ENCODE measurements at regions not wholly inside any gene's neighbourhood (a gene's known extent, or its start where the extent isn't known, plus 50 kb on each side); places are given as distances from the start of the nearest gene placed in this dataset.

GRCh38 chr9:7901621-7902020 lies 102.0 kb upstream of the DMAC1 start:
- Mint-ChIP-seq H3K27me3 (peaks cover 2% of the 10 kb centered on the region), H3K27ac (no peak overlapping the region), H3K4me1 (no peaks in the 10 kb centered on the region), H3K9me3 (no peaks in the 10 kb centered on the region), H3K36me3 (peaks cover 5% of the 10 kb centered on the region), H3K4me3 (no peak overlapping the region)

GRCh38 chr9:7900541-7900940 lies 101.0 kb upstream of the DMAC1 start:
- no peaks in the 10 kb centered on the region for H3K9me3 Mint-ChIP-seq
- no peak overlapping the region for H3K27ac Mint-ChIP-seq
- peaks cover 5% of the 10 kb centered on the region for H3K36me3 Mint-ChIP-seq
- H3K27me3 Mint-ChIP-seq: peaks cover 5% of the 10 kb centered on the region
- peaks cover 0 to 1% (median 0%) of the 10 kb centered on the region in 3 donors for H3K4me1 Mint-ChIP-seq
- no peak overlapping the region for H3K4me3 Mint-ChIP-seq

GRCh38 chr9:7899753-7900152 lies 100.2 kb upstream of the DMAC1 start:
- H3K27ac Mint-ChIP-seq: no peak overlapping the region
- H3K27me3 Mint-ChIP-seq: peaks cover 5% of the 10 kb centered on the region
- peaks cover 5% of the 10 kb centered on the region for H3K36me3 Mint-ChIP-seq
- peaks cover 0 to 1% (median 0%) of the 10 kb centered on the region in 3 donors for H3K4me1 Mint-ChIP-seq
- no peak overlapping the region for H3K4me3 Mint-ChIP-seq
- no peaks in the 10 kb centered on the region for H3K9me3 Mint-ChIP-seq

GRCh38 chr9:7894231-7894630 lies 94.7 kb upstream of the DMAC1 start:
- no peak overlapping the region for H3K27ac Mint-ChIP-seq
- peaks cover 4 to 8% (median 5%) of the 10 kb centered on the region in 3 donors for H3K9me3 Mint-ChIP-seq
- H3K4me1 Mint-ChIP-seq: peaks cover 0 to 1% (median 0%) of the 10 kb centered on the region in 3 donors
- no peak overlapping the region for H3K4me3 Mint-ChIP-seq
- peaks cover 5% of the 10 kb centered on the region for H3K27me3 Mint-ChIP-seq
- H3K36me3 Mint-ChIP-seq: peaks cover 2% of the 10 kb centered on the region

GRCh38 chr9:7892975-7893374 lies 93.4 kb upstream of the DMAC1 start:
- H3K4me3 Mint-ChIP-seq: peak overlapping the region in 1 of 4 donors; percentile 31
- peaks cover 5% of the 10 kb centered on the region for H3K27me3 Mint-ChIP-seq
- H3K4me1 Mint-ChIP-seq: peaks cover 0 to 1% (median 0%) of the 10 kb centered on the region in 3 donors
- H3K27ac Mint-ChIP-seq: no peak overlapping the region
- peaks cover 4 to 8% (median 5%) of the 10 kb centered on the region in 3 donors for H3K9me3 Mint-ChIP-seq
- H3K36me3 Mint-ChIP-seq: peaks cover 2% of the 10 kb centered on the region

- Mint-ChIP-seq H3K4me1 (peaks cover 1 to 9% (median 9%) of the 10 kb centered on the region in 3 donors), H3K4me3 (no peak overlapping the region), H3K36me3 (peaks cover 5% of the 10 kb centered on the region), H3K9me3 (peaks cover 8 to 15% (median 9%) of the 10 kb centered on the region in 3 donors), H3K27ac (peak overlapping the region in 1 of 3 donors; percentile 54), H3K27me3 (peaks cover 4% of the 10 kb centered on the region)
Observed at GRCh38 chr9:7879551-7880245, 80.1 kb upstream of the DMAC1 start.

- H3K27ac Mint-ChIP-seq: no peak overlapping the region
Observed at GRCh38 chr9:7871977-7872730, 72.6 kb upstream of the DMAC1 start.

GRCh38 chr9:7869340-7869739 lies 69.8 kb upstream of the DMAC1 start:
- no peaks in the 10 kb centered on the region for H3K36me3 Mint-ChIP-seq
- peaks cover 0 to 2% (median 0%) of the 10 kb centered on the region in 3 donors for H3K9me3 Mint-ChIP-seq
- H3K27ac Mint-ChIP-seq: no peak overlapping the region
- no peak overlapping the region for H3K4me3 Mint-ChIP-seq
- no peaks in the 10 kb centered on the region for H3K27me3 Mint-ChIP-seq
- H3K4me1 Mint-ChIP-seq: peaks cover 0 to 2% (median 0%) of the 10 kb centered on the region in 3 donors

More at GRCh38 chr9:7871977-7872730, 72.6 kb upstream of the DMAC1 start:
- peaks cover 4% of the 10 kb centered on the region for H3K36me3 Mint-ChIP-seq
- peaks cover 0 to 3% (median 0%) of the 10 kb centered on the region in 3 donors for H3K4me1 Mint-ChIP-seq
- no peak overlapping the region for H3K4me3 Mint-ChIP-seq
- no peaks in the 10 kb centered on the region for H3K27me3 Mint-ChIP-seq
- H3K9me3 Mint-ChIP-seq: peaks cover 0 to 10% (median 4%) of the 10 kb centered on the region in 3 donors

GRCh38 chr9:7862170-7862569 lies 62.6 kb upstream of the DMAC1 start:
- Mint-ChIP-seq H3K36me3 (no peaks in the 10 kb centered on the region), H3K4me3 (no peak overlapping the region), H3K27me3 (peaks cover 1% of the 10 kb centered on the region), H3K27ac (no peak overlapping the region), H3K4me1 (no peaks in the 10 kb centered on the region), H3K9me3 (peaks cover 0 to 2% (median 0%) of the 10 kb centered on the region in 3 donors)

- Mint-ChIP-seq H3K4me1 (no peaks in the 10 kb centered on the region), H3K4me3 (no peak overlapping the region), H3K27me3 (peaks cover 1% of the 10 kb centered on the region), H3K27ac (no peak overlapping the region), H3K36me3 (no peaks in the 10 kb centered on the region), H3K9me3 (peaks cover 0 to 2% (median 0%) of the 10 kb centered on the region in 3 donors)
Observed at GRCh38 chr9:7861086-7861485, 61.5 kb upstream of the DMAC1 start.

- Mint-ChIP-seq H3K9me3 (peaks cover 0 to 2% (median 0%) of the 10 kb centered on the region in 3 donors), H3K4me3 (no peak overlapping the region), H3K36me3 (no peaks in the 10 kb centered on the region), H3K4me1 (no peaks in the 10 kb centered on the region), H3K27ac (no peak overlapping the region), H3K27me3 (peaks cover 1% of the 10 kb centered on the region)
Observed at GRCh38 chr9:7860335-7860709, 60.7 kb upstream of the DMAC1 start.

GRCh38 chr9:7859701-7860334 lies 60.2 kb upstream of the DMAC1 start:
- Mint-ChIP-seq H3K27me3 (peaks cover 1% of the 10 kb centered on the region), H3K27ac (no peak overlapping the region), H3K4me3 (no peak overlapping the region), H3K36me3 (no peaks in the 10 kb centered on the region), H3K9me3 (no peaks in the 10 kb centered on the region), H3K4me1 (no peaks in the 10 kb centered on the region)

- no peak overlapping the region for H3K4me3 Mint-ChIP-seq
- no peaks in the 10 kb centered on the region for H3K9me3 Mint-ChIP-seq
- H3K27me3 Mint-ChIP-seq: peaks cover 1% of the 10 kb centered on the region
Observed at GRCh38 chr9:7858166-7858565, 58.6 kb upstream of the DMAC1 start.

GRCh38 chr9:7854763-7855162 lies 55.2 kb upstream of the DMAC1 start:
- Mint-ChIP-seq H3K9me3 (no peaks in the 10 kb centered on the region), H3K36me3 (no peaks in the 10 kb centered on the region), H3K27ac (no peak overlapping the region), H3K4me1 (peaks cover 0 to 1% (median 0%) of the 10 kb centered on the region in 3 donors), H3K4me3 (no peak overlapping the region), H3K27me3 (peaks cover 1% of the 10 kb centered on the region)

More at GRCh38 chr9:7858166-7858565, 58.6 kb upstream of the DMAC1 start:
- Mint-ChIP-seq H3K36me3 (no peaks in the 10 kb centered on the region), H3K4me1 (peaks cover 0 to 1% (median 0%) of the 10 kb centered on the region in 3 donors), H3K27ac (no peak overlapping the region)
